A549 (cell line): ENCODE measurements at regions not wholly inside any gene's neighbourhood (a gene's known extent, or its start where the extent isn't known, plus 50 kb on each side); places are given as distances from the start of the nearest gene placed in this dataset.

ENCODE experiments used
- CEBPB ChIP-seq, 2 experiments: fragments of >200 bp in 1 of 2; sonication (Bioruptor Twin) in 1 of 2; formaldehyde crosslinking in 1 of 2; IDR thresholded peaks; 2 replicates each; pipeline ENCODE4 v1.6.1; 2012 to 2016
- EP300 ChIP-seq, 2 experiments: fragments of >200 bp; sonication (Bioruptor Twin); formaldehyde crosslinking; IDR thresholded peaks; 2 replicates in 1 of 2; 3 replicates in 1 of 2; pipeline ENCODE4 v1.6.1; 2016 to 2017
- FOXS1 ChIP-seq: fragments of 250-450 bp; sonication (Bioruptor Pico); IDR thresholded peaks from 2 replicates; pipeline ENCODE4 v1.5.0; 2020; ENCODE audit warnings: mild to moderate bottlenecking, moderate library complexity
- POLR2A ChIP-seq: IDR thresholded peaks from 2 replicates; pipeline ENCODE4 v1.6.1; 2012; ENCODE audit warnings: mild to moderate bottlenecking, low read length
- POLR2AphosphoS2 ChIP-seq: conservative IDR thresholded peaks from 2 replicates; pipeline ENCODE4 v1.6.1; 2012; ENCODE audit warnings: low read length, improper control_type of control experiment, inconsistent platforms
- TF ChIP-seq, protein P1 (sequence below): fragments of 150-350 bp; IDR thresholded peaks from 2 replicates; pipeline ENCODE4 v1.6.1; 2014; ENCODE audit warnings: low read depth, mild to moderate bottlenecking, low read length
- TF ChIP-seq, protein P2 (sequence below): fragments of >200 bp; sonication (Bioruptor Twin); formaldehyde crosslinking; IDR thresholded peaks from 3 replicates; pipeline ENCODE4 v1.5.1; 2016
- TF ChIP-seq, protein P3 (sequence below): fragments of 200-600 bp; sonication (generic); IDR thresholded peaks from 2 replicates; pipeline ENCODE4 v1.6.1; 2016; ENCODE audit warnings: antibody characterized with exemption, mild to moderate bottlenecking, moderate library complexity
- TF ChIP-seq, protein P4 (sequence below): fragments of 250-450 bp; sonication (Bioruptor Pico); IDR thresholded peaks from 2 replicates; pipeline ENCODE4 v1.5.0; 2021; ENCODE audit warnings: mild to moderate bottlenecking, moderate library complexity, borderline replicate concordance

GRCh38 chr1:201705389-201705788, 123.6 kb upstream of the IPO9 start:
- no peak for TF ChIP-seq POLR2AphosphoS2
- TF ChIP-seq, protein P1, sequence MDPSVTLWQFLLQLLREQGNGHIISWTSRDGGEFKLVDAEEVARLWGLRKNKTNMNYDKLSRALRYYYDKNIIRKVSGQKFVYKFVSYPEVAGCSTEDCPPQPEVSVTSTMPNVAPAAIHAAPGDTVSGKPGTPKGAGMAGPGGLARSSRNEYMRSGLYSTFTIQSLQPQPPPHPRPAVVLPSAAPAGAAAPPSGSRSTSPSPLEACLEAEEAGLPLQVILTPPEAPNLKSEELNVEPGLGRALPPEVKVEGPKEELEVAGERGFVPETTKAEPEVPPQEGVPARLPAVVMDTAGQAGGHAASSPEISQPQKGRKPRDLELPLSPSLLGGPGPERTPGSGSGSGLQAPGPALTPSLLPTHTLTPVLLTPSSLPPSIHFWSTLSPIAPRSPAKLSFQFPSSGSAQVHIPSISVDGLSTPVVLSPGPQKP = no peak
- no peak for TF ChIP-seq POLR2A
- TF ChIP-seq FOXS1 = no peak
- TF ChIP-seq, protein P2, sequence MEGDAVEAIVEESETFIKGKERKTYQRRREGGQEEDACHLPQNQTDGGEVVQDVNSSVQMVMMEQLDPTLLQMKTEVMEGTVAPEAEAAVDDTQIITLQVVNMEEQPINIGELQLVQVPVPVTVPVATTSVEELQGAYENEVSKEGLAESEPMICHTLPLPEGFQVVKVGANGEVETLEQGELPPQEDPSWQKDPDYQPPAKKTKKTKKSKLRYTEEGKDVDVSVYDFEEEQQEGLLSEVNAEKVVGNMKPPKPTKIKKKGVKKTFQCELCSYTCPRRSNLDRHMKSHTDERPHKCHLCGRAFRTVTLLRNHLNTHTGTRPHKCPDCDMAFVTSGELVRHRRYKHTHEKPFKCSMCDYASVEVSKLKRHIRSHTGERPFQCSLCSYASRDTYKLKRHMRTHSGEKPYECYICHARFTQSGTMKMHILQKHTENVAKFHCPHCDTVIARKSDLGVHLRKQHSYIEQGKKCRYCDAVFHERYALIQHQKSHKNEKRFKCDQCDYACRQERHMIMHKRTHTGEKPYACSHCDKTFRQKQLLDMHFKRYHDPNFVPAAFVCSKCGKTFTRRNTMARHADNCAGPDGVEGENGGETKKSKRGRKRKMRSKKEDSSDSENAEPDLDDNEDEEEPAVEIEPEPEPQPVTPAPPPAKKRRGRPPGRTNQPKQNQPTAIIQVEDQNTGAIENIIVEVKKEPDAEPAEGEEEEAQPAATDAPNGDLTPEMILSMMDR = no peak
- TF ChIP-seq, protein P3, sequence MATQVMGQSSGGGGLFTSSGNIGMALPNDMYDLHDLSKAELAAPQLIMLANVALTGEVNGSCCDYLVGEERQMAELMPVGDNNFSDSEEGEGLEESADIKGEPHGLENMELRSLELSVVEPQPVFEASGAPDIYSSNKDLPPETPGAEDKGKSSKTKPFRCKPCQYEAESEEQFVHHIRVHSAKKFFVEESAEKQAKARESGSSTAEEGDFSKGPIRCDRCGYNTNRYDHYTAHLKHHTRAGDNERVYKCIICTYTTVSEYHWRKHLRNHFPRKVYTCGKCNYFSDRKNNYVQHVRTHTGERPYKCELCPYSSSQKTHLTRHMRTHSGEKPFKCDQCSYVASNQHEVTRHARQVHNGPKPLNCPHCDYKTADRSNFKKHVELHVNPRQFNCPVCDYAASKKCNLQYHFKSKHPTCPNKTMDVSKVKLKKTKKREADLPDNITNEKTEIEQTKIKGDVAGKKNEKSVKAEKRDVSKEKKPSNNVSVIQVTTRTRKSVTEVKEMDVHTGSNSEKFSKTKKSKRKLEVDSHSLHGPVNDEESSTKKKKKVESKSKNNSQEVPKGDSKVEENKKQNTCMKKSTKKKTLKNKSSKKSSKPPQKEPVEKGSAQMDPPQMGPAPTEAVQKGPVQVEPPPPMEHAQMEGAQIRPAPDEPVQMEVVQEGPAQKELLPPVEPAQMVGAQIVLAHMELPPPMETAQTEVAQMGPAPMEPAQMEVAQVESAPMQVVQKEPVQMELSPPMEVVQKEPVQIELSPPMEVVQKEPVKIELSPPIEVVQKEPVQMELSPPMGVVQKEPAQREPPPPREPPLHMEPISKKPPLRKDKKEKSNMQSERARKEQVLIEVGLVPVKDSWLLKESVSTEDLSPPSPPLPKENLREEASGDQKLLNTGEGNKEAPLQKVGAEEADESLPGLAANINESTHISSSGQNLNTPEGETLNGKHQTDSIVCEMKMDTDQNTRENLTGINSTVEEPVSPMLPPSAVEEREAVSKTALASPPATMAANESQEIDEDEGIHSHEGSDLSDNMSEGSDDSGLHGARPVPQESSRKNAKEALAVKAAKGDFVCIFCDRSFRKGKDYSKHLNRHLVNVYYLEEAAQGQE = no peak
- TF ChIP-seq EP300 (IDR thresholded peaks at IDR 0.05) = no peak
- TF ChIP-seq CEBPB (IDR thresholded peaks at IDR 0.05) = no peak
- TF ChIP-seq, protein P4, sequence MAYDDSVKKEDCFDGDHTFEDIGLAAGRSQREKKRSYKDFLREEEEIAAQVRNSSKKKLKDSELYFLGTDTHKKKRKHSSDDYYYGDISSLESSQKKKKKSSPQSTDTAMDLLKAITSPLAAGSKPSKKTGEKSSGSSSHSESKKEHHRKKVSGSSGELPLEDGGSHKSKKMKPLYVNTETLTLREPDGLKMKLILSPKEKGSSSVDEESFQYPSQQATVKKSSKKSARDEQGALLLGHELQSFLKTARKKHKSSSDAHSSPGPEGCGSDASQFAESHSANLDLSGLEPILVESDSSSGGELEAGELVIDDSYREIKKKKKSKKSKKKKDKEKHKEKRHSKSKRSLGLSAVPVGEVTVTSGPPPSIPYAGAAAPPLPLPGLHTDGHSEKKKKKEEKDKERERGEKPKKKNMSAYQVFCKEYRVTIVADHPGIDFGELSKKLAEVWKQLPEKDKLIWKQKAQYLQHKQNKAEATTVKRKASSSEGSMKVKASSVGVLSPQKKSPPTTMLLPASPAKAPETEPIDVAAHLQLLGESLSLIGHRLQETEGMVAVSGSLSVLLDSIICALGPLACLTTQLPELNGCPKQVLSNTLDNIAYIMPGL (CRISPR knock-in tag) = no peak
